ENCODE measurements at regions not wholly inside any gene's neighbourhood (a gene's known extent, or its start where the extent isn't known, plus 50 kb on each side); places are given as distances from the start of the nearest gene placed in this dataset.

DNA sequence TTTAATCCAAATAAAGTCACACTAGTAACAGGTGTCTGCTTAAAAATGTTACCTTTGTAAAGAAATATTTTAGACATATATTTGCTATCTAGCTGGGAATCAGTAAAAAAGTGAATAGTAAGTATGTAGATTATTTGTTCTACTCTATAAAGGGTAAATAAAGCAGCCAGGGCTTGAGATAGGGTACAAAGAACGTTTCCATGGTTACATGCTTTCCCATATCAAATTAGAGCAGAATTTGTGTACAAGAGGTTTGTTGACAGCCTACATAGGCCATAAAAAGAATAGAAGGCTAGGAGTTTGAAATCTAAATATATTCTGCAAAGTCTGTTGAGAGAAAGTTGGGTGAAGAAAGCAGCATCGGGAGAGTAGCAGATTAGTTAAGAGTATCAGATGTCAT lies 160.9 kb upstream of the POU5F2 start (continued):
- TF ChIP-seq, protein P1, sequence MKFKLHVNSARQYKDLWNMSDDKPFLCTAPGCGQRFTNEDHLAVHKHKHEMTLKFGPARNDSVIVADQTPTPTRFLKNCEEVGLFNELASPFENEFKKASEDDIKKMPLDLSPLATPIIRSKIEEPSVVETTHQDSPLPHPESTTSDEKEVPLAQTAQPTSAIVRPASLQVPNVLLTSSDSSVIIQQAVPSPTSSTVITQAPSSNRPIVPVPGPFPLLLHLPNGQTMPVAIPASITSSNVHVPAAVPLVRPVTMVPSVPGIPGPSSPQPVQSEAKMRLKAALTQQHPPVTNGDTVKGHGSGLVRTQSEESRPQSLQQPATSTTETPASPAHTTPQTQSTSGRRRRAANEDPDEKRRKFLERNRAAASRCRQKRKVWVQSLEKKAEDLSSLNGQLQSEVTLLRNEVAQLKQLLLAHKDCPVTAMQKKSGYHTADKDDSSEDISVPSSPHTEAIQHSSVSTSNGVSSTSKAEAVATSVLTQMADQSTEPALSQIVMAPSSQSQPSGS (IDR thresholded peaks at IDR 0.05; ENCODE audit: low read length) = no peak
- TF ChIP-seq BRCA1 (IDR thresholded peaks at IDR 0.05; ENCODE audit: low read depth, low read length) = no peak
- TF ChIP-seq SIN3A (conservative IDR thresholded peaks at IDR 0.05 in 1 of 2, IDR thresholded peaks at IDR 0.05 in 1 of 2; ENCODE audit: low read depth in 1 of 2, low read length in 2 of 2) = no peak
- no peak for TF ChIP-seq PHF8 (conservative IDR thresholded peaks at IDR 0.05; ENCODE audit: low read depth, low read length)
- no peak for TF ChIP-seq EZH2 (IDR thresholded peaks at IDR 0.05; ENCODE audit: low read depth, low read length, severe bottlenecking)

Measured in H1 (cell line).